ENCODE measurements at regions not wholly inside any gene's neighbourhood (a gene's known extent, or its start where the extent isn't known, plus 50 kb on each side); places are given as distances from the start of the nearest gene placed in this dataset.

GRCh38 chr6:105537981-105538578, 135.2 kb upstream of the PREP start:
- H3K36me3 Mint-ChIP-seq (ENCODE audit: low read depth, unreplicated experiment) = no peaks in the 10 kb centered on the region
- H3K4me1 Mint-ChIP-seq (ENCODE audit: unreplicated experiment) = no peaks in the 10 kb centered on the region
- no peak overlapping the region for H3K27ac Mint-ChIP-seq (ENCODE audit: unreplicated experiment)
- H3K9me3 Mint-ChIP-seq (ENCODE audit: unreplicated experiment) = no peaks in the 10 kb centered on the region
- H3K27me3 Mint-ChIP-seq (ENCODE audit: unreplicated experiment) = no peaks in the 10 kb centered on the region
- no peak overlapping the region for H3K4me3 Mint-ChIP-seq (ENCODE audit: unreplicated experiment)
- DNase-seq (ENCODE audit: low spot score) = no peak
- TF ChIP-seq CTCF (IDR thresholded peaks at IDR 0.05; ENCODE audit: unreplicated experiment) = no peak

- no peak for TF ChIP-seq CTCF (IDR thresholded peaks at IDR 0.05; ENCODE audit: unreplicated experiment)
- no peaks in the 10 kb centered on the region for H3K36me3 Mint-ChIP-seq (ENCODE audit: low read depth, unreplicated experiment)
- H3K27me3 Mint-ChIP-seq (ENCODE audit: unreplicated experiment) = no peaks in the 10 kb centered on the region
- no peaks in the 10 kb centered on the region for H3K4me1 Mint-ChIP-seq (ENCODE audit: unreplicated experiment)
- no peak overlapping the region for H3K4me3 Mint-ChIP-seq (ENCODE audit: unreplicated experiment)
- no peak overlapping the region for H3K27ac Mint-ChIP-seq (ENCODE audit: unreplicated experiment)
- DNase-seq (ENCODE audit: low spot score) = no peak
- H3K9me3 Mint-ChIP-seq (ENCODE audit: unreplicated experiment) = no peaks in the 10 kb centered on the region
Observed at GRCh38 chr6:105536961-105537360, 134.1 kb upstream of the PREP start.

- no peak overlapping the region for H3K27ac Mint-ChIP-seq (ENCODE audit: unreplicated experiment)
- H3K9me3 Mint-ChIP-seq (ENCODE audit: unreplicated experiment) = no peaks in the 10 kb centered on the region
- DNase-seq (ENCODE audit: low spot score) = no peak
- H3K4me1 Mint-ChIP-seq (ENCODE audit: unreplicated experiment) = no peaks in the 10 kb centered on the region
- peaks cover 3% of the 10 kb centered on the region for H3K27me3 Mint-ChIP-seq (ENCODE audit: unreplicated experiment)
- no peak overlapping the region for H3K4me3 Mint-ChIP-seq (ENCODE audit: unreplicated experiment)
- no peak for TF ChIP-seq CTCF (IDR thresholded peaks at IDR 0.05; ENCODE audit: unreplicated experiment)
- no peaks in the 10 kb centered on the region for H3K36me3 Mint-ChIP-seq (ENCODE audit: low read depth, unreplicated experiment)
Observed at GRCh38 chr6:105533301-105533700, 130.4 kb upstream of the PREP start.

- Mint-ChIP-seq H3K27ac (ENCODE audit: unreplicated experiment) (no peak overlapping the region), H3K9me3 (ENCODE audit: unreplicated experiment) (no peaks in the 10 kb centered on the region), H3K36me3 (ENCODE audit: low read depth, unreplicated experiment) (no peaks in the 10 kb centered on the region), H3K4me3 (ENCODE audit: unreplicated experiment) (no peak overlapping the region), H3K4me1 (ENCODE audit: unreplicated experiment) (no peaks in the 10 kb centered on the region), H3K27me3 (ENCODE audit: unreplicated experiment) (peaks cover 5% of the 10 kb centered on the region)
- no peak for TF ChIP-seq CTCF (IDR thresholded peaks at IDR 0.05; ENCODE audit: unreplicated experiment)
- no peak for DNase-seq (ENCODE audit: low spot score)
Observed at GRCh38 chr6:105526225-105526872, 123.5 kb upstream of the PREP start.

GRCh38 chr6:105522626-105523322, 119.9 kb upstream of the PREP start:
- no peak overlapping the region for H3K27ac Mint-ChIP-seq (ENCODE audit: unreplicated experiment)
- H3K4me3 Mint-ChIP-seq (ENCODE audit: unreplicated experiment) = no peak overlapping the region
- no peaks in the 10 kb centered on the region for H3K36me3 Mint-ChIP-seq (ENCODE audit: low read depth, unreplicated experiment)
- no peak for DNase-seq (ENCODE audit: low spot score)
- no peaks in the 10 kb centered on the region for H3K9me3 Mint-ChIP-seq (ENCODE audit: unreplicated experiment)
- H3K27me3 Mint-ChIP-seq (ENCODE audit: unreplicated experiment) = no peaks in the 10 kb centered on the region
- no peak for TF ChIP-seq CTCF (IDR thresholded peaks at IDR 0.05; ENCODE audit: unreplicated experiment)
- no peaks in the 10 kb centered on the region for H3K4me1 Mint-ChIP-seq (ENCODE audit: unreplicated experiment)
